ENCODE measurements at regions not wholly inside any gene's neighbourhood (a gene's known extent, or its start where the extent isn't known, plus 50 kb on each side); places are given as distances from the start of the nearest gene placed in this dataset.

- TF ChIP-seq REST (IDR thresholded peaks at IDR 0.05; ENCODE audit: borderline replicate concordance in 1 of 2, low read depth in 1 of 2, low read length in 2 of 2) (no peak), ATF6 (CRISPR knock-in tag; conservative IDR thresholded peaks at IDR 0.05) (no peak), SP4 (CRISPR knock-in tag; IDR thresholded peaks at IDR 0.05) (no peak), TOE1 (CRISPR knock-in tag; IDR thresholded peaks at IDR 0.05) (no peak), PLRG1 (conservative IDR thresholded peaks at IDR 0.05) (no peak), ZNF761 (CRISPR knock-in tag; conservative IDR thresholded peaks at IDR 0.05) (no peak), ZNF251 (CRISPR knock-in tag; IDR thresholded peaks at IDR 0.05) (no peak), MIER2 (CRISPR knock-in tag; IDR thresholded peaks at IDR 0.05) (no peak), ZBTB38 (CRISPR knock-in tag; IDR thresholded peaks at IDR 0.05) (no peak), BRCA1 (CRISPR knock-in tag; IDR thresholded peaks at IDR 0.05) (no peak)
Measured at GRCh38 chr4:115929373-115929772, 816.0 kb upstream of the NDST4 start (continued).

Measured in HepG2 (cell line).